Endothelial cell of umbilical vein (primary cell): ENCODE measurements at regions not wholly inside any gene's neighbourhood (a gene's known extent, or its start where the extent isn't known, plus 50 kb on each side); places are given as distances from the start of the nearest gene placed in this dataset.

Experiments
- BruUV-seq: library from RNA; stranded (reverse); fragments of 400-500 nt; replicated peaks from 2 replicates; lab custom pipeline; 2021; lab: Mats Ljungman, UMichigan
- CTCF ChIA-PET: fragments of 300-600, 350-600 bp; sonication (Branson Sonifier 250); formaldehyde crosslinking; loops from one replicate; lab custom pipeline; 2021; ENCODE audit warnings: antibody characterized with exemption, inconsistent platforms; lab: Charles Lee
- POLR2A ChIA-PET: fragments of 300-600, 350-600 bp; sonication (Branson Sonifier 250); formaldehyde crosslinking; loops from one replicate; lab custom pipeline; 2021; ENCODE audit warnings: antibody characterized with exemption, inconsistent platforms; lab: Charles Lee
- DNase-seq: peaks from one replicate; pipeline ENCODE4 v3.0.0-alpha.2; 2011; ENCODE audit warnings: low read depth, low spot score
- FAIRE-seq: peaks from 2 replicates; lab custom pipeline; 2011; peaks lifted over from hg19 to GRCh38; lab: Jason Lieb, UNC
- H2AFZ ChIP-seq: 2 replicates; pipeline ENCODE4 v1.6.0; 2012; ENCODE audit warnings: low read depth, low read length, control low read depth, inconsistent platforms
- H3K27ac ChIP-seq: 2 replicates; pipeline ENCODE4 v1.5.1; 2011; ENCODE audit warnings: low read depth, mild to moderate bottlenecking, control low read depth, low read length, moderate library complexity; ENCODE audit not compliant: insufficient read depth
- H3K27me3 ChIP-seq, 2 experiments: 2 replicates each; pipeline versions ENCODE4 v1.6.0 to v1.6.1; 2011; ENCODE audit warnings: low read length in 2 of 2, mixed read lengths in 1 of 2; ENCODE audit not compliant: control insufficient read depth in 2 of 2, insufficient read depth in 2 of 2
- H3K36me3 ChIP-seq, 2 experiments: 2 replicates in 1 of 2; 3 replicates in 1 of 2; pipeline ENCODE4 v1.5.1; 2011; ENCODE audit warnings: low read length in 2 of 2, mild to moderate bottlenecking in 1 of 2, moderate library complexity in 1 of 2; ENCODE audit not compliant: control insufficient read depth in 2 of 2, insufficient read depth in 2 of 2; ENCODE audit errors: extremely low read depth in 1 of 2
- H3K4me1 ChIP-seq: 3 replicates; pipeline ENCODE4 v1.5.1; 2011; ENCODE audit warnings: mild to moderate bottlenecking, low read length; ENCODE audit not compliant: control insufficient read depth, insufficient read depth; ENCODE audit errors: extremely low read depth
- H3K4me2 ChIP-seq: 2 replicates; pipeline ENCODE4 v1.6.1; 2011; ENCODE audit warnings: low read length, control low read depth, mixed read lengths; ENCODE audit not compliant: insufficient read depth
- H3K4me3 ChIP-seq, 3 experiments: fragments of 200-600 bp in 1 of 3; sonication (generic), shearing (Covaris generic) in 1 of 3; replicated peaks in 1 of 3; 2 replicates each; pipeline ENCODE4 v1.5.1; 2011 to 2016; ENCODE audit warnings: control low read depth in 3 of 3, low read length in 3 of 3, mild to moderate bottlenecking in 2 of 3, inconsistent platforms in 1 of 3, low read depth in 1 of 3, moderate library complexity in 1 of 3; ENCODE audit not compliant: insufficient read depth in 1 of 3
- H3K79me2 ChIP-seq: 2 replicates; pipeline ENCODE4 v1.6.0; 2012; ENCODE audit warnings: low read length, inconsistent platforms; ENCODE audit not compliant: control insufficient read depth, insufficient read depth
- H3K9ac ChIP-seq: replicated peaks from 2 replicates; pipeline ENCODE3; 2011; ENCODE audit warnings: low read length, control low read depth; ENCODE audit not compliant: insufficient read depth; ENCODE audit errors: extremely low read depth
- H3K9me1 ChIP-seq: replicated peaks from 3 replicates; pipeline ENCODE4 v1.6.0; 2011; ENCODE audit warnings: mild to moderate bottlenecking, low read length; ENCODE audit not compliant: control insufficient read depth, insufficient read depth; ENCODE audit errors: extremely low read depth
- H3K9me3 ChIP-seq: replicated peaks from 2 replicates; pipeline ENCODE4 v1.5.1; 2012; ENCODE audit warnings: low read length, inconsistent platforms; ENCODE audit not compliant: control insufficient read depth, insufficient read depth
- H4K20me1 ChIP-seq: replicated peaks from 2 replicates; pipeline ENCODE3; 2011; ENCODE audit warnings: mild to moderate bottlenecking, low read length; ENCODE audit not compliant: control insufficient read depth, insufficient read depth; ENCODE audit errors: extremely low read depth
- CTCF ChIP-seq, 2 donors: IDR thresholded peaks; 1 replicate in 1 of 2; 2 replicates in 1 of 2; pipeline ENCODE4 v1.5.1; 2011; ENCODE audit warnings: low read length in 2 of 2, mild to moderate bottlenecking in 2 of 2, moderate library complexity in 2 of 2, control low read depth in 1 of 2, inconsistent platforms in 1 of 2, low read depth in 1 of 2; ENCODE audit not compliant: insufficient read depth in 1 of 2; ENCODE audit errors: extremely low read depth in 1 of 2
- EZH2 ChIP-seq: IDR thresholded peaks from 2 replicates; pipeline ENCODE4 v1.6.1; 2012; ENCODE audit warnings: borderline replicate concordance, low read depth, mild to moderate bottlenecking, moderate library complexity, low read length, inconsistent platforms; ENCODE audit not compliant: severe bottlenecking
- FOS ChIP-seq: IDR thresholded peaks from 2 replicates; pipeline ENCODE4 v1.6.1; 2011; ENCODE audit warnings: mild to moderate bottlenecking, low read length, moderate library complexity, borderline replicate concordance; ENCODE audit not compliant: insufficient read depth
- GATA2 ChIP-seq: IDR thresholded peaks from 2 replicates; pipeline ENCODE4 v1.7.0; 2011; ENCODE audit warnings: low read depth, mild to moderate bottlenecking, moderate library complexity, mixed read lengths, low read length; ENCODE audit not compliant: insufficient read length, insufficient read depth
- JUN ChIP-seq: IDR thresholded peaks from 2 replicates; pipeline ENCODE4 v1.6.1; 2011; ENCODE audit warnings: borderline replicate concordance, low read depth; ENCODE audit not compliant: insufficient read length, insufficient read depth
- MAX ChIP-seq: IDR thresholded peaks from 2 replicates; pipeline ENCODE4 v1.6.1; 2011; ENCODE audit not compliant: insufficient read depth, insufficient read length
- MYC ChIP-seq: IDR thresholded peaks from one replicate; pipeline ENCODE4 v1.6.1; 2011; ENCODE audit warnings: mild to moderate bottlenecking, low read depth, low read length
- POLR2A ChIP-seq: IDR thresholded peaks from 2 replicates; pipeline ENCODE4 v1.6.1; 2012; ENCODE audit warnings: low read depth, mild to moderate bottlenecking, control low read depth, low read length
- POLR2AphosphoS5 ChIP-seq: IDR thresholded peaks from 2 replicates; pipeline ENCODE4 v1.6.1; 2012; ENCODE audit warnings: low read depth, mild to moderate bottlenecking, control low read depth, low read length, moderate library complexity; ENCODE audit not compliant: insufficient read depth
- dilution Hi-C: fragments of 300-500 bp; cut with MboI; formaldehyde crosslinking; loops from one replicate; pipeline ENCODE4 v1.15.0; 2019; ENCODE audit warnings: low sequenced_read_pairs; ENCODE audit not compliant: extremely low pct_ligation_motif_present
- intact Hi-C: fragments of 100-400 bp; cut with micrococcal nuclease; formaldehyde crosslinking; loops from one replicate; pipeline ENCODE4 v1.10.0; 2022

- FAIRE-seq (no peak), DNase-seq (no peak)
- dilution Hi-C loops (no loop called here), intact Hi-C loops (no loop called here)
- no peaks in the 10 kb centered on the region for H3K79me2 ChIP-seq
- BruUV-seq, result no TSS peak
- CTCF ChIA-PET, result no interaction called here
- H4K20me1 ChIP-seq, result no peaks in the 10 kb centered on the region
- H3K36me3 ChIP-seq, result no peaks in the 10 kb centered on the region
- TF ChIP-seq MAX, result no peak
- no peak for TF ChIP-seq POLR2AphosphoS5
- TF ChIP-seq FOS, result no peak
- TF ChIP-seq GATA2, result no peak
- no peak for TF ChIP-seq MYC
- no peak for TF ChIP-seq CTCF (IDR thresholded peaks at IDR 0.05; ENCODE audit: extremely low read depth in 1 of 2, insufficient read depth in 1 of 2, low read depth in 1 of 2, low read length in 2 of 2)
- TF ChIP-seq EZH2, result no peak
- no peak for TF ChIP-seq JUN
- TF ChIP-seq POLR2A, result no peak
- peaks cover 2% of the 10 kb centered on the region for H3K9me3 ChIP-seq
- no peak overlapping the region for H2AFZ ChIP-seq
- H3K27ac ChIP-seq, result no peak overlapping the region
- H3K27me3 ChIP-seq, result no peaks in the 10 kb centered on the region
- H3K9me1 ChIP-seq, result no peaks in the 10 kb centered on the region
- no peak overlapping the region for H3K4me3 ChIP-seq
- POLR2A ChIA-PET, result no interaction called here
- no peak overlapping the region for H3K9ac ChIP-seq
- no peak overlapping the region for H3K4me2 ChIP-seq
- H3K4me1 ChIP-seq, result no peaks in the 10 kb centered on the region
These were observed 101.2 kb upstream of the TP63 start for GRCh38 chr3:189529889-189530471.
